ENCODE measurements at regions not wholly inside any gene's neighbourhood (a gene's known extent, or its start where the extent isn't known, plus 50 kb on each side); places are given as distances from the start of the nearest gene placed in this dataset.

- peaks cover 22 to 23% of the 10 kb centered on the region in 2 experiments for H3K36me3 ChIP-seq (ENCODE audit: control insufficient read depth in 1 of 2, insufficient read depth in 2 of 2, low read depth in 1 of 2, low read length in 2 of 2)
- H4K8ac ChIP-seq (ENCODE audit: low read length): no peak overlapping the region
- no peaks in the 10 kb centered on the region for H3K9me3 ChIP-seq (ENCODE audit: control insufficient read depth, low read length)
- DNase-seq: no peak
- H4K91ac ChIP-seq (ENCODE audit: low read length): no peak overlapping the region
- H3K14ac ChIP-seq (ENCODE audit: low read length in 2 of 2): no peak overlapping the region
- WGBS: 92% methylated on average over 3 of the region's 4 CpGs
- no peak overlapping the region for H2BK5ac ChIP-seq (ENCODE audit: low read depth, low read length, poor library complexity, severe bottlenecking)
- no peak overlapping the region for H3K4me3 ChIP-seq (ENCODE audit: insufficient read depth in 1 of 2, low read depth in 1 of 2, low read length in 2 of 2)
- H3K4me1 ChIP-seq (ENCODE audit: control insufficient read depth, insufficient read depth, low read depth, low read length): peaks cover 3% of the 10 kb centered on the region
- no peaks in the 10 kb centered on the region for H3K27me3 ChIP-seq (ENCODE audit: control insufficient read depth in 1 of 2, insufficient read depth in 1 of 2, low read length in 2 of 2)
- H3K4me2 ChIP-seq (ENCODE audit: low read length, poor library complexity, severe bottlenecking): no peak overlapping the region
- peaks cover 57% of the 10 kb centered on the region for H3K79me1 ChIP-seq (replicated peaks; ENCODE audit: low read length, poor library complexity, severe bottlenecking)
- H2AFZ ChIP-seq (ENCODE audit: low read depth, low read length): no peak overlapping the region
- H2BK12ac ChIP-seq (ENCODE audit: low read length in 2 of 2): no peak overlapping the region
- no peak overlapping the region for H3K18ac ChIP-seq (ENCODE audit: low read depth in 1 of 2, low read length in 2 of 2)
- H2AK5ac ChIP-seq (ENCODE audit: low read length, severe bottlenecking): no peak overlapping the region
- H2BK15ac ChIP-seq (ENCODE audit: low read depth, poor library complexity, severe bottlenecking): no peak overlapping the region
- H3K27ac ChIP-seq (ENCODE audit: low read length, poor library complexity, severe bottlenecking): no peak overlapping the region
- no peak overlapping the region for H3K23ac ChIP-seq (ENCODE audit: low read length in 2 of 2)
- H3K4ac ChIP-seq (ENCODE audit: low read depth in 1 of 2, low read length in 2 of 2): no peak overlapping the region
- H3K9ac ChIP-seq (ENCODE audit: low read length): no peak overlapping the region
- H2BK120ac ChIP-seq (ENCODE audit: low read depth, low read length): no peak overlapping the region
Measured at GRCh38 chr22:42217752-42218280, 52.6 kb downstream of the TCF20 start.

GRCh38 chr22:42217019-42217751, 53.3 kb downstream of the TCF20 start:
- no peak overlapping the region for H2AFZ ChIP-seq (ENCODE audit: low read depth, low read length)
- peaks cover 60% of the 10 kb centered on the region for H3K79me1 ChIP-seq (replicated peaks; ENCODE audit: low read length, poor library complexity, severe bottlenecking)
- H3K9me3 ChIP-seq (ENCODE audit: control insufficient read depth, low read length): no peaks in the 10 kb centered on the region
- no peak overlapping the region for H3K18ac ChIP-seq (ENCODE audit: low read depth in 1 of 2, low read length in 2 of 2)
- no peak overlapping the region for H3K4ac ChIP-seq (ENCODE audit: low read depth in 1 of 2, low read length in 2 of 2)
- H4K8ac ChIP-seq (ENCODE audit: low read length): no peak overlapping the region
- no peak overlapping the region for H3K9ac ChIP-seq (ENCODE audit: low read length)
- no peak overlapping the region for H3K4me3 ChIP-seq (ENCODE audit: insufficient read depth in 1 of 2, low read depth in 1 of 2, low read length in 2 of 2)
- H3K36me3 ChIP-seq (ENCODE audit: control insufficient read depth in 1 of 2, insufficient read depth in 2 of 2, low read depth in 1 of 2, low read length in 2 of 2): peaks cover 27 to 29% of the 10 kb centered on the region in 2 experiments
- peak; percentile 42 for DNase-seq
- H2BK12ac ChIP-seq (ENCODE audit: low read length in 2 of 2): peak overlapping the region in 1 of 2 experiments; percentile 15
- H4K91ac ChIP-seq (ENCODE audit: low read length): no peak overlapping the region
- no peaks in the 10 kb centered on the region for H3K27me3 ChIP-seq (ENCODE audit: control insufficient read depth in 1 of 2, insufficient read depth in 1 of 2, low read length in 2 of 2)
- peaks cover 2% of the 10 kb centered on the region for H3K4me1 ChIP-seq (ENCODE audit: control insufficient read depth, insufficient read depth, low read depth, low read length)
- H3K14ac ChIP-seq (ENCODE audit: low read length in 2 of 2): no peak overlapping the region
- no peak overlapping the region for H2BK120ac ChIP-seq (ENCODE audit: low read depth, low read length)
- H3K23ac ChIP-seq (ENCODE audit: low read length in 2 of 2): no peak overlapping the region
- H3K27ac ChIP-seq (ENCODE audit: low read length, poor library complexity, severe bottlenecking): no peak overlapping the region
- no peak overlapping the region for H2AK5ac ChIP-seq (ENCODE audit: low read length, severe bottlenecking)
- H3K4me2 ChIP-seq (ENCODE audit: low read length, poor library complexity, severe bottlenecking): no peak overlapping the region
- WGBS: 73% methylated on average over 3 of the region's 3 CpGs
- no peak overlapping the region for H2BK15ac ChIP-seq (ENCODE audit: low read depth, poor library complexity, severe bottlenecking)
- no peak overlapping the region for H2BK5ac ChIP-seq (ENCODE audit: low read depth, low read length, poor library complexity, severe bottlenecking)

GRCh38 chr22:42214633-42215415, 55.6 kb downstream of the TCF20 start:
- H3K79me1 ChIP-seq (replicated peaks; ENCODE audit: low read length, poor library complexity, severe bottlenecking): peaks cover 70% of the 10 kb centered on the region
- no peaks in the 10 kb centered on the region for H3K27me3 ChIP-seq (ENCODE audit: control insufficient read depth in 1 of 2, insufficient read depth in 1 of 2, low read length in 2 of 2)
- no peak overlapping the region for H2AFZ ChIP-seq (ENCODE audit: low read depth, low read length)
- H3K9me3 ChIP-seq (ENCODE audit: control insufficient read depth, low read length): no peaks in the 10 kb centered on the region
- no peak overlapping the region for H2BK5ac ChIP-seq (ENCODE audit: low read depth, low read length, poor library complexity, severe bottlenecking)
- H3K23ac ChIP-seq (ENCODE audit: low read length in 2 of 2): no peak overlapping the region
- peaks cover 2% of the 10 kb centered on the region for H3K4me1 ChIP-seq (ENCODE audit: control insufficient read depth, insufficient read depth, low read depth, low read length)
- DNase-seq: no peak
- no peak overlapping the region for H3K4me3 ChIP-seq (ENCODE audit: insufficient read depth in 1 of 2, low read depth in 1 of 2, low read length in 2 of 2)
- H2AK5ac ChIP-seq (ENCODE audit: low read length, severe bottlenecking): no peak overlapping the region
- H3K14ac ChIP-seq (ENCODE audit: low read length in 2 of 2): no peak overlapping the region
- no peak overlapping the region for H4K91ac ChIP-seq (ENCODE audit: low read length)
- H2BK120ac ChIP-seq (ENCODE audit: low read depth, low read length): no peak overlapping the region
- H3K4me2 ChIP-seq (ENCODE audit: low read length, poor library complexity, severe bottlenecking): no peak overlapping the region
- no peak overlapping the region for H3K18ac ChIP-seq (ENCODE audit: low read depth in 1 of 2, low read length in 2 of 2)
- H3K36me3 ChIP-seq (ENCODE audit: control insufficient read depth in 1 of 2, insufficient read depth in 2 of 2, low read depth in 1 of 2, low read length in 2 of 2): peaks cover 47 to 51% of the 10 kb centered on the region in 2 experiments
- WGBS: 96% methylated on average over 15 of the region's 15 CpGs
- no peak overlapping the region for H3K4ac ChIP-seq (ENCODE audit: low read depth in 1 of 2, low read length in 2 of 2)
- H4K8ac ChIP-seq (ENCODE audit: low read length): no peak overlapping the region
- no peak overlapping the region for H3K27ac ChIP-seq (ENCODE audit: low read length, poor library complexity, severe bottlenecking)
- H3K9ac ChIP-seq (ENCODE audit: low read length): no peak overlapping the region
- H2BK15ac ChIP-seq (ENCODE audit: low read depth, poor library complexity, severe bottlenecking): no peak overlapping the region
- no peak overlapping the region for H2BK12ac ChIP-seq (ENCODE audit: low read length in 2 of 2)

GRCh38 chr22:42208362-42208761, 62.1 kb downstream of the TCF20 start:
- H3K4ac ChIP-seq (ENCODE audit: low read depth in 1 of 2, low read length in 2 of 2): no peak overlapping the region
- no peaks in the 10 kb centered on the region for H3K9me3 ChIP-seq (ENCODE audit: control insufficient read depth, low read length)
- H3K79me1 ChIP-seq (replicated peaks; ENCODE audit: low read length, poor library complexity, severe bottlenecking): peaks cover 55% of the 10 kb centered on the region
- no peak overlapping the region for H2BK15ac ChIP-seq (ENCODE audit: low read depth, poor library complexity, severe bottlenecking)
- H3K27me3 ChIP-seq (ENCODE audit: control insufficient read depth in 1 of 2, insufficient read depth in 1 of 2, low read length in 2 of 2): no peaks in the 10 kb centered on the region
- H3K4me2 ChIP-seq (ENCODE audit: low read length, poor library complexity, severe bottlenecking): no peak overlapping the region
- no peak overlapping the region for H3K23ac ChIP-seq (ENCODE audit: low read length in 2 of 2)
- H3K36me3 ChIP-seq (ENCODE audit: control insufficient read depth in 1 of 2, insufficient read depth in 2 of 2, low read depth in 1 of 2, low read length in 2 of 2): peaks cover 36 to 56% of the 10 kb centered on the region in 2 experiments
- no peak overlapping the region for H3K18ac ChIP-seq (ENCODE audit: low read depth in 1 of 2, low read length in 2 of 2)
- H2AK5ac ChIP-seq (ENCODE audit: low read length, severe bottlenecking): no peak overlapping the region
- no peak overlapping the region for H2AFZ ChIP-seq (ENCODE audit: low read depth, low read length)
- H3K14ac ChIP-seq (ENCODE audit: low read length in 2 of 2): no peak overlapping the region
- no peak overlapping the region for H2BK120ac ChIP-seq (ENCODE audit: low read depth, low read length)
- no peak overlapping the region for H2BK5ac ChIP-seq (ENCODE audit: low read depth, low read length, poor library complexity, severe bottlenecking)
- H3K9ac ChIP-seq (ENCODE audit: low read length): no peak overlapping the region
- H4K8ac ChIP-seq (ENCODE audit: low read length): no peak overlapping the region
- no peak overlapping the region for H2BK12ac ChIP-seq (ENCODE audit: low read length in 2 of 2)
- no peak overlapping the region for H3K4me3 ChIP-seq (ENCODE audit: insufficient read depth in 1 of 2, low read depth in 1 of 2, low read length in 2 of 2)
- H3K4me1 ChIP-seq (ENCODE audit: control insufficient read depth, insufficient read depth, low read depth, low read length): peaks cover 2% of the 10 kb centered on the region
- H3K27ac ChIP-seq (ENCODE audit: low read length, poor library complexity, severe bottlenecking): no peak overlapping the region
- no peak overlapping the region for H4K91ac ChIP-seq (ENCODE audit: low read length)
- DNase-seq: no peak
- WGBS: 100% methylated on average over 1 of the region's 4 CpGs
